OCI-M1 (cell line): ENCODE measurements at regions not wholly inside any gene's neighbourhood (a gene's known extent, or its start where the extent isn't known, plus 50 kb on each side); places are given as distances from the start of the nearest gene placed in this dataset.
"Not testable (repeated sequence)": the region's sequence is repeated elsewhere in the genome, so short reads cannot be mapped to it uniquely, and the experiment has no call there.

Experiments
- DNase-seq: peaks from one replicate; lab custom pipeline; 2025; lab: John Stamatoyannopoulos, UW

DNA sequence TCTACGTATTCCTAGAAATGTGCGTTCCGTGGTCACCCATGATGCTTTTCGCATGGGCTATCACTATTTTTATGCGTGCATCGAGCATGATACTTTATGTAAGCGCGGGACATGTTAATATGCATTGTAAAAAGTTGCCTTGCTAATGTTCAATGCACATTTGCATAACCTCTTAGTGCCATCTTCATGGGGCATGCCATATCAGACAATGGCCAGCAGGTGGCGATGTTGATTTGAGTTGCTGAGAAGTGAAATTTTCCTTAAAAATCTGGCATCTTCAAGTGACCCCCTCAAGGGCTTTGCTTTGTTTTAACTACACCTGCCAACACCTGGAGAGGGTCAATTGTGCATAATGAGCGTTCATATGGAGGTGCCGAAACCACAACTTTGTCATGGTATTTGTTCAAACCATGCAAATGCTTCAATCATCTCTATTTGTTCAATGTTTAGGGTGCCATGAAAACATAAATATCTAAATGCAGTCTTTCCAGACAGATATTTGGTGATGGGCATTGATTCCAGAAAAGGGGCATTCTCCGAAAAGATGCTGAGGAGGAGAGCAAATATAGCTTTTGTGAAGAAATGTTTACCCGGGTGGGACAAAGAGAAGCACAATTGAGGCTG is 833.9 kb upstream of the PRKX start:
- DNase-seq = peak; percentile 70

DNA sequence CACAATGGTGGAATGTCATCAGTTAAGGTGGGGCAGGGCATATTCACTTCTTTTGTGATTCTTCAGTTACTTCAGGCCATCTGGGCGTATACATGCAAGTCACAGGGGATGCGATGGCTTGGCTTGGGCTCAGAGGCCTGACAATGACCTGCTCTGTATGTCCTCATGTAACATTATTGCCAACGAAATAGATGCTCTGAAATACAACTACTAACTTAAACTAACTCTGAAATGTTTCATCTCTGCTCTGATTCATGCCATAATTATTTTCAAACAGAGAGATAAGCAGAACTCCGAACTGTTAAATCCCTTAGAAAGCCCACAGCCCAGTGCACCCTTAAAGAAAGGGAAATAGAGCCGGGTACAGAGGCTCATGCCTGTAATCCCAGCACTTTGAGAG is 832.7 kb upstream of the PRKX start:
- DNase-seq = not testable (repeated sequence)

DNA sequence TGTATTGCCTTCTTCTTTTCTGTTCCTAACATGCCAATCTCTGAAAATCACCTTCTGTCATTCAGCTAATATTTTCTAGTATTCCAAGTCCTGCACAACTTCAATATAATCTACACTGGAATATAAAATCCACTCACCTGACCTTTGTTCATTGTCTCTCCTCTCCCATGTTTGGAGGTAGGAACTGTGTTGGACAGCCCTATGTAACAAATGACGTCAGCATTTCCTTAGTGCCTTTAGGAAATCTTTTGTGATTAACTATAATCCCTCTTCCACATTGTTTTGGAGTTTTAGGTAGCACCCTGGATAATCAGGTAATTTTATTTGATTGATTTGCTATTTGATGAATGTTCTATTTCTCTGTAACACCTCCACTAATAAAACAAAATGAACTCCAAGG is 814.8 kb upstream of the PRKX start:
- DNase-seq = no peak

DNA sequence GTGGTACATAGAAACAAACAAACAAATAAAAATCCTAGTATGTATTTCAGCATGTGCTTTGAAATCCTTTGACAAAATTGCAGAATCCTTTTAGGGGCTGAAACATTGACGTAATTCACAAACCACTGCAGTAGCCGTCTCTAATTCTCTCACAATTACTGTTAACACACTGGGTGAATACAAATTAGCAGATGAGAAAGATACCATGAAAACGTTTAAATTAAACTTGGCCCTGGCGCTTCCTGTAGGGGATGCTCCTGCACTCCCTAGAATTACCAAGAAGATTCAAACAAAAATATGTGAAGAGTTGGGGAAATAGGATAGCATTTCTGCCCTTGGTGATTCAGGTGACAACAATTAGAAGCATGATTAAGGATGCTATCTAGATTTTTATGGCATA is 772.5 kb upstream of the PRKX start:
- DNase-seq = no peak

DNA sequence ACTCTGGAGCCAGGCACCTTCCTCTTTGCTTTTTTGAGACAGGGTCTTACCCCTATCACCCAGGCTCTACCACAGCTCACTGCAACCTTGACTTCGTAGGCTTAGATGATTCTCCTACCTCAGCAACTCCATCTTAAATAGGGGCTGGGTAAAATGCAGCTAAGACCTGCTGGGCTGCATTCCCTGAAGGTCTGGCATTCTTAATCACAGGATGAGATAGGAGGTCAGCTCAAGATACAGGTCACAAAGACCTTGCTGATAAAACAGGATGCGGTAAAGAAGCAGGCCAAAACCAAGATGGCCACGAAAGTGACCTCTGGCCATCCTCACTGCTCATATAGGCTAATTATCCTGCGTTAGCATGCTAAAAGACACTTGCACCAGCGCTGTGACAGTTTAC is 770.8 kb upstream of the PRKX start:
- DNase-seq = no peak

DNA sequence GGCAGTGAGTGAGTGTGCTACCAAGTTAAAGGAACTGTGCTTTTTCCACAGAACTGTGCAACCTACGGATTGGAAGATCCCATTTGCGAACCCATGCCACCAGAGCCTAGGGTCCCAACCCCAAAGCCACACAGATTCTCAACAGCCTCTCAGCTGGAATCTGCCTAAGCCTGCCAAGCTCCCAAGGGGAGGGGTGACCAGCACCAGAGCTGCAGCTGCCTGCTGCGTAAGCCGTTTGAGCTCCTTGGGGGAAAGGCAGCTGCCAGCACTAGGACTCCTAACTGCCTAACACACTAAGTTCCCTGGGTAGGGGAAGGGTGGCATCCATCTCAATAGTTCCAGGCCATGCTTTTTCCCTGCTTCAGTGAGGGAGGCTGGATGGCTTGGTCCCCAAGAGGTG is 738.1 kb upstream of the PRKX start:
- DNase-seq = no peak

DNA sequence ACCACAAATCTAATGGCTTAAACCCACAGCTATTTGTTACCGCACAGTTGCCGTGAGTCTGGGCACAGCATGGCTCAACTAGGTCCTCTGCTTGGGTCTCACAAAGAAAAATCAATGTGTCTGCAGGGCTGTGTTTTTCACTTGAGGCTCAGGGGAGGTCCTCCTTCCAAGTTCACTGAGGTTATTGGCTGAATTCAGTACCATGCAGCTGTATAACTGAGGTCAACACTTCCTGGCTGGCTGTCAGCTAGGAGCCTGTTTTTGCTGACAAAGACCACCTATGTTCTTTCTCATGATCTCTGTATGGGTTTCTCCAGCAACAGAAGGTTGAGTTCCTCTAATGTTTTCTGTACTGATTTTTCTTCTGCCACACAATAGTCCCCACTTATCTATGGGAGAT is 736.7 kb upstream of the PRKX start:
- no peak for DNase-seq

DNA sequence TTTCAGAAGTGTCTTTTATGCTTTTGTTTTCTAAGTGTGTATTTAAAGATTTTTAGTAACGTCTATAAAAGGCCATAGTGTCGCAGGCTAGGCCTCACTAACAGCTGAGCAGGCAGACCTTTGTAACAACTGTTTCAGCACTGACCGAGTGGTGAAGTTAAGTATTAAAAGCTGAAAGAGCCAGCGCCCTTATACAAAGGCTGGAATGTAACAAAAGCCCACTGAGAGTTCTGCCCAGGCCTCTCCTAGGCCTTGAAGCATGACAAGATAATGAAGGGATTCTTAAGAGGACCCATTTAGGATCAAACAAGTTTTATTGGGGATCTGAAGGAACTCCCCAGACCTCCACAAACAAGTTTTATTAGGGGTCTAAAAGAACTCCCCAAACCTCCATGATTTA is 722.5 kb upstream of the PRKX start:
- no peak for DNase-seq

DNA sequence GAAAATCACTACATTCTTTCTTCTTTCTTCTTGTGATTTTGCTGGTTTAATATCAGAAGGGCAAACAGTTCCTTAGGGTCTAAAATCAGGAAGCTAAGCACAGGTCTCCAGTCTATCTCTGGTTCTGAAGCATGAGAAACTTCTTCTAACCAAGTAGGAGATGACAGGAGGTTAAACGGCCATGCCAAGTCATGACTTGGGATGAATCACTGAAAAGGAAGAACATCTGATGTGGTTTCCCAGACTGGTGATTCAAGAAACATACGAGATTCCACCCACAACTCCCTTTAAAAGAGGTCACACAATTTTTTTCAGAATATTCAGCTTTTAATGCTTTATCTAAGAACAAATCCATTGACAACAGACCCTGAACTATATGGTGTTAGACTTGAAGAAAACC is 684.0 kb upstream of the PRKX start:
- DNase-seq = peak; percentile 0

DNA sequence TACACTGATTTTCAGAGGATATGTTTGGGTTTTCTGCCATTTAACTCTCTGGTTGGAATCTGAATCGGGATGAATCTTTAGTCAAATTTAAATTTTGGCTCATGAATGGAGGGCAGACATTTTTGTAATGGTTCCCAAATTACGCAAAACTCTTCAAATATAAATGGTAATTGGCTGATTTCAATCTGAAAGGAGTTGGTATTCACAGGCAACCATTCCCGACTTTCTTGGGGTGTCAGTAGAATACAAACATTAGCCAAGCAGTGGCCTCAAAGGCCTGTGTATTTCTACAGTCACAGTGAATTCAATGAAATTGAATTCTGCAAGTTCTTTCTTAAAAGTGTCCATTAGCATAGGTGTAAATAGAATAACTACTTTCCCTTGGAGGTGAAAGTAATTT is 668.8 kb upstream of the PRKX start:
- no peak for DNase-seq

DNA sequence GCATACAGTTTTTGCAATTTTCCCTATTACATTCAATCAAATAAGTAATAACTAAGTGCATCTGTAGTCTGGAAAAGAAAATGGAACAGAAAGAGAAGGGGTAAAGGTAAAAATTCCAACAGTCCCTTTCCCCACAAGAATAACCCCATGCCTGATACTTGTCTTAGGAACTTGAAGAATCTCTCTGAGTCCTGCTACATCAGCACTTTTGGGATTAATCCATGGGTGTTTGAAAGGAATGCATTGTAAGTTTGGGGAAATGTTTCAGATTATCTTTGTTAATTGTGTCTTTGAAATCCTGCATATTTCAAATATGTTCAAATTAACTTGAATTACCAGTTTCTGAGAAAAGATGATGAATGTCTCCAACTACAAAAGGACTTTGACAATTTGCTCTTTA is 667.3 kb upstream of the PRKX start:
- no peak for DNase-seq

DNA sequence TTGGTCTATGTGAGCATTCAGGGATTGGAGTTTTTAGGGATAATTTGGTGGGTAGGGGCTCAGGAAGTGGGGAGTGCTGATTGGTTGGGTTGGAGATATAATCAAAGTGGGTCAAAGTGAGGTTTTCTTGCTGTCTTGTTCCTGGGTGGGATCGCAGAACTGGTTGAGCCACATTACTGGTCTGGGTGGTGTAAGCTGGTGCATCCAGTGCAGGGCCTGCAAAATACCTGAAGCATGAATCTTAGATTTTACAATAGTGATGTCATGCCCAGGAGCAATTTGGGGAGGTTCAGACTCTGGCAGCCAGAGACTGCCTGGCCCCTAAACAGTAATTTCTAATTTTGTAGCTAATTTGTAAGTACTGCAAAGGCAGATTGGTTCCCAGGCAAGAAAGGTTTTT is 665.6 kb upstream of the PRKX start:
- no peak for DNase-seq

DNA sequence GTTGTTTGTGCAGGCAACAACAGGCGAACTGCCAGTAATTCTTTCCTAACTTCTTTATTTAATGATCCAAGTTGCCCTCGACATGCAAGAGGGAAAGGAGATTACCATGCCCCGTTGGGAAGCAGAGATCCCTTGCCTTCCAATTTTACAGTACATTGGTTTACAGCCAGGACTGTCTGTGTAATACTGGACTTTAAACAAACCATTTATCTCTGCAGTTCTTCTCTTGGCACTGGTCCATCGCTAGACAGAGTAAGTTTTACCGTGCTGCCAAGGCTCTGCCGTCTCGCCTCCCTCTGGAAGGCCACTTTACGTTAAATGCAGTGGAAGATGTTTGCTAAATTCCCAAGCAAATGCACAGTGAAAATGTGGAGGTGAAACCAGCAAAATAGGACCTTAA is 660.3 kb upstream of the PRKX start:
- no peak for DNase-seq

DNA sequence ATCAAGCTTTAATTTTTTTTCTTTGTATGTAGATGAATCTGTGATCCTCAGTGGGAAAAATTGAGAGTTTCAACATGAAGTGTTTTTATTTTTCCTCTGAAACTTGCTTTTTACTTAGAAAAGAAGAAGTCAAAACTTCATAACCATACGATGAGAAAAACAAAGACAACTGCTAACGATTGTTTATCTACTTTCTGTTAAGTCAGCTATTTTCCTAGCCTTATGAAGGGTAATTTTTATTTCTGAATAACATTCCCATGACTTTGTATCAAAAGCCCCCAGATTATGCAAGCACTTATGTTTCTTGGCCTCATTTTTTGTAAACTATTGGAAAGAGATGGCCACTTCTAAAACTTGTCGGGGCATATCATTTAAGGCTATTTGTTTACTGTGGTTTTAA is 645.1 kb upstream of the PRKX start:
- DNase-seq = no peak

DNA sequence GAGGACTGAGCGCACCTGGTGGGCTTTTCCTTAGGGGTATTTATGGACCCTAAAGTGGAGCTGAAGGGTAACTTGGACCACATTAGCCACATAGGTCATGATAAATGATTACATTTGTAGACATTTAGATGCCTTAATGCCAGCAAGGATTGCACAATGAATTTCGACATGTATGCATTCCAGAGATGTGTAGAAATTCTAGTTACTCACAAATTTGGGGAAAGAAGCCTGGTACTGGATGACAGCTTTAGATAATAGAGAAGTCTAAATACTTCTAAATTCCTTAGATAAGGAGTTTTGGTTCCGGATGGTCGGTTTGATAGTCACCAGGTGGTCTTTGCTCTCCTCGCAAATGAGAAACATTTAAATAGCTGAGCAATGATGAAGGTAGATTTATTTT is 609.5 kb upstream of the PRKX start:
- DNase-seq = no peak

DNA sequence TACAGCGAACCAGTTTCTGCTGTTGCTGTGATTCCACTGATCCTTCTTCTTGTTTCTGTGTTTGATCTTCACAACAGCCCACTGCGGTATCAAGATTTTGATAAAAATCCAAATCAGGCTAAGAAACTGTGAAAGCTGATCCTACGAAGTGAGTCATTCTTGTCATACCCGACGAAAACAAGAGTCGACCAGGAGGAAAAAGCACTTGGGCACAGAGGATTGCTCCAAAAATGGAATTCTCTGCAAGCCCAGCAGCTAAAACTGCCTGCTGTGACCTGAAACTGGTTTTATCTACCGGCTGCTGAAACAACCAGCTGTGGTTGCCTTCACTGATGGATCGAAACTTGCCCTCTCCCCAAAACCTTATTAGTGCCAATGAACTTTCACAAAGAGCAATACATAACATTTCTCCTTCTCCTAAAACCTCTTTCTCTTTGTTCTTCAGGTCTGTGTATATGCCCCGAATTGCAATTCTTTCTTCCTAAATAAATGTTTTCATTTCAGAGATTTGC is 607.0 kb upstream of the PRKX start:
- DNase-seq = no peak

DNA sequence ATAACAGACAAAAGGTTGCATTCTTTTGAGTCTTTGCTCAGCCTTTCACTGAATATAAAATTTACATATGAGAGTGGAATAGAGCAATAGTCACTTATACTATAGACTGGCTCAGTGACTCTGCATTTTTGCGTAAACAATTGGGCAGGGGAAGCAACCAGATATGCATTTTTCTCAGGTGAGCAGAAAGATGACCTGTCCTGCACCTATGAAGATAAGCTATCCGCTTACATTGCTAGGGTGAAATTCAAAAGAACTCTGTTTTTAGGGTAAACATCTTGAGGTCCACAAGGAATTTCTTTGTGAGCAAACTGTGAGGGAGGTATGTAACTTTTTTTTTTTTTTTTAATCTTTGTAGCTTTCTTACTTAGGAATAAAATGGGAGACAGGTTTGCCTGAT is 602.4 kb upstream of the PRKX start:
- DNase-seq = no peak

DNA sequence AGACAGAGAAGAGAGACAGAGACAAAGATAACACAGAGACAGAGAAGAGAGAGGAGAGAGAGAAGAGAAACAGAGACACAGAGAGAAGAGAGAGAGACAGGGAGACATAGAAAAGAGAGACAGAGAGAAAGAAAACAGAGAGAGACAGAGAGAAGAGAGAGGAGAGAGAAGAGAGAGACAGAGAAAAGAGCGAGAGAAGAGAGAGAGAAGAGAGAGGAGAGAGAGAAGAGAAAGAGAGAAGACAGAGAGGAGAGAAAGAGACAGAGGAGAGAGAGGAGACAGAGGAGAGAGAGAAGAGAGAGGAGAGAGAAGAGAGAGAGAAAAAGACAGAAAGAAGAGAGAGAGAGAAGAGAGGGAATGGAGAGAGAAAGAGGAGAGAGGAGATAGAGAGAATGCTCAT is 601.1 kb upstream of the PRKX start:
- DNase-seq = no peak

DNA sequence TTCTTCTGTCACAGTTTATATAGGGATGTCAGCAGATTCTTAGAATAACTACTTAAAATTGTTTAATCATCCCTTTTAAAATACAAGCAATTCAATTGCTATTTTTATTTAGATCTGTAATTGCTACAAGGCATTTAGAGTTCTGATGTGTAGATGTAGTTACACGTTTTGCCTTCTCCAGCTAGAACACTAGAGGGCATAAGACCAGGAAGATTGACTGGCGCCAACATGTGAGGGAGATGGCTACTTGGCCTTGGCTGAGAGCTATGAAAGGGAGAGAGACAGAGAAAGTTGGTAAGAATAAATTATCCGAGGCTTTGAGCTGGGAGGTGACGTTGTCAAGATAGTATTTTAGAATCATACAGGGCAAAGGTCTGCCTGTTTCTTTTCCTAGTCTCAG is 563.7 kb upstream of the PRKX start:
- DNase-seq = peak; percentile 30

DNA sequence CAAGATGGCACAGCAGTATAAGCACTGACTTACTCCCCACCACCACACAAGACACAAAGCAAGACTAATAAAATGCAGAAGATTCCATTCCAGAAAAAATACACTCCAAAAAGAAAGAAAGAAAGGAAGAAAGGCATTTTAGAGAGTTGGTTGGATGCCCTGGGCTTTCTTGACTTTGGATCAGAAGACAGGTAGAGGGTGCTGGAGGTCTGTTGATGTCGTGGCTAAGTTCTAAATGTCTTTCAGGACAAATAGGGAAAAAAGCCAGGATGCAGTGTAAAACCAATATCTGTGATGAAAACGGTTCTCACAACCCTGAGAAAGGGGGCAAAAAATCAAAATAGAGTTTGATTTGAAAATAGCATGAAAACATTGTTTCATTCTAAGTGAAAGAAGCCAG is 555.2 kb upstream of the PRKX start:
- no peak for DNase-seq

DNA sequence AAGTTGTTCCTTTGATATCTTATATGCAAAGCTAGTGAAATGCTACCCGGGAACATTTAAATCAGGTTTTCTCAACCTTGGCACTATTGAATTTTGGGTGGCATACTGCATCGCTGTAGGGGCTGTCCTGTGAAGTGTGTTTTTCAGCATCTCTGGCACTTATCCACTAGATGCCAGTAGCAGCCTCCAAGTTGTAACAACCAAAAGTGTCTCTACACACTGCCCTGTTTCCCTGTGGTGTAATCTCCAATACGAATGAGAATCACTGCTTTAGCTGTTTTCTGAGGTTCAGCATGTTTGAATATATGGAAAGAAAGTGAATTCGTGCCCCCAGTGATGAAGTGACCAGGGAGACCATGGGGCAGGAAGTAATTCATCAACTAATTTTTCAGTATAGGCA is 551.6 kb upstream of the PRKX start:
- DNase-seq = no peak

DNA sequence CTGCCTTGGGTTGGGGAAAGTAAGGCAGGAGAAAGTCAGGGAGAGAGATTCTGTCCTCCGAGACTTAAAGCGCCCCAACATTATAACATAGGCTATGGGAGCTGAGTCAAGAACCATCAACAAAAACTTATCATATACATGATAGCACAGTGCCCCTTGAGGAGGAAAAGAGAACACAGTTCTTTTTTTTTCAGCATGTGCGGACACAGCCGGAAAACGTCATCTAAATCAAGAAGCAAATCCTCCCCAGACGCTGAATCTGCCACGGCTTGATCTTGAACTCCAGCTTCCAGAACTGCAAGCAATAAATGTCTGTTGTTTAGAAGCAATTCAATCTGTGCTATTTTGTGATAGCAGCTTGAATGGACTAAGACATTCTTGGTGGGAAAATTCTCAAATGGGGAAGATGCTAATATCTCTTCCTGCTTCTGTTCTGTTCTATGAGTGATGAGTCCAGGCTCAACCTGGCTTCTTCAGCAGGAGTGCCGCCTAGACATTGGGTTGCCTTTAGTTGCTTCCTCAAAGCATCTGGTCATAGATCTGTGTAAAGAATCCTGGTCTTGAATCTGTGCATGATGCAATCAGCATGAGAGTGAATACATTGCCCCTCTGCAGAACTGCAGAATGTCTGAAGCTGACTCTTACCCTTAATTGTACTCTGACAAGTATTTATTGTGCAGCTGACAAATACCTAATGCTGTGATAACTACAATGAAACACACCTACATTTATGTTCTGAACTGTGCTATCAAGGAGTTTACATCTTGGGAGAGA is 549.8 kb upstream of the PRKX start:
- DNase-seq = peak; percentile 58

DNA sequence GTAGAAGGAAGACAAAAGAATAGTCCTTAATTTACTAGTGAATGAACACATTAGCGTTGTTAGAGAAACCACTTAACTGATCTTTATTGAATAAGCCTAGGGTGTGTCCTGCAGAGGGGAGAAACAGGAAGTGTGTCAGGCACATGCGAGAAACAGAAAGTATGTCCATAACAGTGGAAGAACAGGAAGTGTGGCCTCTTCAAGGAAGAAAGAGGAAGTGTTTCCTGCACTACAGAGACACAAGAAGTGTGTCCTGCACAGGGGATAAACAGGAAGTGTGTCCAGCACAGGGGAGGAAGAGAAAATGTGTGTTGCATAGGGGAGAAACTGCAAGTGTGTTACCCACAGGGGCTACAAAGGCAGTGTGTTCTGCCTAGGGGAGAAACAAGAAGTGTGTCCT is 539.6 kb upstream of the PRKX start:
- DNase-seq = peak; percentile 72

DNA sequence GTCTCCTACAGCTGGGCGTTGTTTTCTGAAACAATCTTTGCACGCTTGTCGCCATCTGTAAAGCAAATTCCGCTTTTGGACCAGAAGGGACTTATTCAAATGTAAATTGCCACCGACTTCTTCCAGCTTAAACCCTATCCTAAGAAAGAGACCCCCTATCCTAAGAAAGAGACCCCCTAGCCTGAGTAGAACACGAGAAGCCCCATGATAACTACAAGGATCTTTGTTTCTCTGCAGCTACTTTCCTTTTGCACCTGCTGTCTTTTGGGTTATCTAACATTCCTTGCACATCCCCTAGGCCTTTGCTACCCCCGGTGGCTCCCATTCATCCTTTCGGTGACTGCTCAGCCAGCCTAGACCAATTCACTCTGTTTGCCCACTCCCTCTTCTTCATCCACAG is 536.0 kb upstream of the PRKX start:
- no peak for DNase-seq
